Ammon's horn (tissue), 1 donor: ENCODE measurements at regions not wholly inside any gene's neighbourhood (a gene's known extent, or its start where the extent isn't known, plus 50 kb on each side); places are given as distances from the start of the nearest gene placed in this dataset.

Experiments
- DNase-seq: peaks from one replicate; pipeline ENCODE4 v3.0.0-alpha.2; 2016; ENCODE audit warnings: low spot score

- no peak for DNase-seq
Observed at GRCh38 chr2:60603533-60604190, 50.2 kb upstream of the BCL11A start.

GRCh38 chr2:60604486-60605064 lies 51.1 kb upstream of the BCL11A start:
- DNase-seq: no peak

GRCh38 chr2:60605866-60606265 lies 52.4 kb upstream of the BCL11A start:
- no peak for DNase-seq

GRCh38 chr2:60608679-60609078 lies 55.2 kb upstream of the BCL11A start:
- DNase-seq: no peak

GRCh38 chr2:60612033-60612432 lies 58.6 kb upstream of the BCL11A start:
- no peak for DNase-seq

- DNase-seq: no peak
Observed at GRCh38 chr2:60614319-60614718, 60.9 kb upstream of the BCL11A start.

GRCh38 chr2:60621688-60622429 lies 68.4 kb upstream of the BCL11A start:
- no peak for DNase-seq

- no peak for DNase-seq
Observed at GRCh38 chr2:60623040-60623439, 69.6 kb upstream of the BCL11A start.

- DNase-seq: no peak
Observed at GRCh38 chr2:60627412-60627811, 74.0 kb upstream of the BCL11A start.

- no peak for DNase-seq
Observed at GRCh38 chr2:60628026-60628425, 74.6 kb upstream of the BCL11A start.

- no peak for DNase-seq
Observed at GRCh38 chr2:60628615-60629304, 75.3 kb upstream of the BCL11A start.

GRCh38 chr2:60629305-60629662 lies 75.8 kb upstream of the BCL11A start:
- no peak for DNase-seq

- no peak for DNase-seq
Observed at GRCh38 chr2:60629801-60630385, 76.4 kb upstream of the BCL11A start.

- DNase-seq: no peak
Observed at GRCh38 chr2:60633615-60634014, 80.2 kb upstream of the BCL11A start.

- no peak for DNase-seq
Observed at GRCh38 chr2:60634438-60634837, 81.0 kb upstream of the BCL11A start.

GRCh38 chr2:60641811-60642788 lies 88.6 kb upstream of the BCL11A start:
- DNase-seq: peak; percentile 46

- no peak for DNase-seq
Observed at GRCh38 chr2:60643747-60644146, 90.3 kb upstream of the BCL11A start.

GRCh38 chr2:60644951-60645350 lies 91.5 kb upstream of the BCL11A start:
- DNase-seq: peak; percentile 58

- no peak for DNase-seq
Observed at GRCh38 chr2:60648191-60648590, 94.7 kb upstream of the BCL11A start.

GRCh38 chr2:60649721-60650120 lies 96.3 kb upstream of the BCL11A start:
- no peak for DNase-seq

GRCh38 chr2:60652832-60653340 lies 99.4 kb upstream of the BCL11A start:
- DNase-seq: no peak
